ENCODE measurements at regions not wholly inside any gene's neighbourhood (a gene's known extent, or its start where the extent isn't known, plus 50 kb on each side); places are given as distances from the start of the nearest gene placed in this dataset.

DNA sequence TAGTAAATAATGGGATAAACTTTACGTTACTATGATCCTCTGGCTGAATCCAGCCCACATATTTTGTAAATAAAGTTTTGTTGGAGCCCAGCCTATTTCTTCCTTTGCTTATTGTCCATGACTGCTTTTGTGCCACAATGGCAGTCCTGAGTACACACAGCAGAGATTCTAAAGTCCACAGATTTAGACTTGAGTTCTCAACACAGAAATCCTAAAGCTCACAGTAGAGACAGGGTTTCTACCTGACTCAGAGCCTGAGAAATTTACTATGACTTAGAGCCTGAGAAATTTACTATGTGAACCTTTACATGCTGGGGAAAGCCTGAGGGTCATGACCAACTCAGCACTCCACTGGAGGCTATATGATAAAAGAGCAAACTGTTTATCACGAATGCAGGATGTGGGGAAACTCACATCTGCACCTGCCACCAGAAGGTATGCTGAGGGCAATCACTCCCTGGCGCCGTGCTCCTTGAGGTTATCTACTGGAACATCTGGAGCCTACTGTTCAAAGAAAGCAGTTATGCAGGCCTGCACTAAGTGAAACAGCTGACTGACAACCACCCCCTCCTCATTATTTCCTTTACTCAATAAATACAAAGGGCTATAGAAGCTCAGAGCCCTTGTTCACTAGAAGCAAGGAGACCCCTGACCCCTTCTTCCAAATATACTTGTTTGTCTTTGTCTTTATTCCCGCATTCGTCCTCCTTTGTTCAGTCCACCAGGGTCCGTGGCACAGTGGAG lies 52.6 kb upstream of the BICD1 start:
- TF ChIP-seq, protein P1, sequence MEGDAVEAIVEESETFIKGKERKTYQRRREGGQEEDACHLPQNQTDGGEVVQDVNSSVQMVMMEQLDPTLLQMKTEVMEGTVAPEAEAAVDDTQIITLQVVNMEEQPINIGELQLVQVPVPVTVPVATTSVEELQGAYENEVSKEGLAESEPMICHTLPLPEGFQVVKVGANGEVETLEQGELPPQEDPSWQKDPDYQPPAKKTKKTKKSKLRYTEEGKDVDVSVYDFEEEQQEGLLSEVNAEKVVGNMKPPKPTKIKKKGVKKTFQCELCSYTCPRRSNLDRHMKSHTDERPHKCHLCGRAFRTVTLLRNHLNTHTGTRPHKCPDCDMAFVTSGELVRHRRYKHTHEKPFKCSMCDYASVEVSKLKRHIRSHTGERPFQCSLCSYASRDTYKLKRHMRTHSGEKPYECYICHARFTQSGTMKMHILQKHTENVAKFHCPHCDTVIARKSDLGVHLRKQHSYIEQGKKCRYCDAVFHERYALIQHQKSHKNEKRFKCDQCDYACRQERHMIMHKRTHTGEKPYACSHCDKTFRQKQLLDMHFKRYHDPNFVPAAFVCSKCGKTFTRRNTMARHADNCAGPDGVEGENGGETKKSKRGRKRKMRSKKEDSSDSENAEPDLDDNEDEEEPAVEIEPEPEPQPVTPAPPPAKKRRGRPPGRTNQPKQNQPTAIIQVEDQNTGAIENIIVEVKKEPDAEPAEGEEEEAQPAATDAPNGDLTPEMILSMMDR (IDR thresholded peaks at IDR 0.05; ENCODE audit: insufficient read depth, low read depth, low read length) = no peak
- DNase-seq (ENCODE audit: low read depth) = no peak
- H3K4me3 ChIP-seq (ENCODE audit: low read depth, low read length) = no peak overlapping the region

Data from fibroblast of villous mesenchyme (primary cell).